Mesendoderm (in vitro differentiated cells): ENCODE measurements at regions not wholly inside any gene's neighbourhood (a gene's known extent, or its start where the extent isn't known, plus 50 kb on each side); places are given as distances from the start of the nearest gene placed in this dataset.

Experiments
- DNase-seq: peaks from one replicate; pipeline ENCODE4 v3.0.0; 2013
- H2AK5ac ChIP-seq: 2 replicates; pipeline ENCODE4 v1.6.1; 2013; ENCODE audit warnings: low read length, inconsistent platforms
- H2BK120ac ChIP-seq: 2 replicates; pipeline ENCODE4 v1.6.1; 2013; ENCODE audit warnings: low read depth, mild to moderate bottlenecking, low read length, moderate library complexity, mixed read lengths
- H2BK15ac ChIP-seq: replicated peaks from 2 replicates; pipeline ENCODE4 v1.6.1; 2013; ENCODE audit warnings: low read depth, mild to moderate bottlenecking, moderate library complexity
- H2BK5ac ChIP-seq: 2 replicates; pipeline ENCODE4 v1.6.1; 2013; ENCODE audit warnings: low read length, inconsistent platforms
- H3K18ac ChIP-seq: 2 replicates; pipeline ENCODE4 v1.6.1; 2013; ENCODE audit warnings: mild to moderate bottlenecking, low read length, mixed read lengths
- H3K23ac ChIP-seq: one replicate; pipeline ENCODE4 v1.6.1; 2013; ENCODE audit warnings: low read length
- H3K27ac ChIP-seq: 2 replicates; pipeline ENCODE4 v1.5.1; 2013; ENCODE audit warnings: low read depth, mild to moderate bottlenecking, inconsistent platforms, low read length, moderate library complexity
- H3K27me3 ChIP-seq: 2 replicates; pipeline ENCODE4 v1.6.1; 2013; ENCODE audit warnings: low read length, control low read depth, mild to moderate bottlenecking, inconsistent platforms; ENCODE audit not compliant: insufficient read depth, poor library complexity
- H3K36me3 ChIP-seq: 2 replicates; pipeline ENCODE4 v1.6.1; 2013; ENCODE audit warnings: low read length, inconsistent platforms; ENCODE audit not compliant: control insufficient read depth, insufficient read depth
- H3K4ac ChIP-seq: one replicate; pipeline ENCODE4 v1.6.1; 2013; ENCODE audit warnings: low read depth, mild to moderate bottlenecking, low read length, moderate library complexity
- H3K4me1 ChIP-seq: 2 replicates; pipeline ENCODE4 v1.6.1; 2013; ENCODE audit warnings: low read depth, low read length, inconsistent platforms; ENCODE audit not compliant: control insufficient read depth
- H3K4me2 ChIP-seq: 2 replicates; pipeline ENCODE4 v1.6.1; 2013; ENCODE audit warnings: low read length
- H3K4me3 ChIP-seq: 2 replicates; pipeline ENCODE4 v1.5.1; 2013; ENCODE audit warnings: mild to moderate bottlenecking, low read length
- H3K56ac ChIP-seq: one replicate; pipeline ENCODE4 v1.6.1; 2013; ENCODE audit warnings: low read length
- H3K79me1 ChIP-seq: 2 replicates; pipeline ENCODE4 v1.6.1; 2013; ENCODE audit warnings: low read length, inconsistent platforms
- H3K79me2 ChIP-seq: 2 replicates; pipeline ENCODE4 v1.6.1; 2013; ENCODE audit warnings: mild to moderate bottlenecking, low read length; ENCODE audit not compliant: control insufficient read depth, insufficient read depth
- H3K9ac ChIP-seq: 2 replicates; pipeline ENCODE4 v1.6.1; 2013; ENCODE audit warnings: low read length, inconsistent platforms
- H4K5ac ChIP-seq: one replicate; pipeline ENCODE4 v1.6.1; 2013; ENCODE audit warnings: low read length
- H4K8ac ChIP-seq: one replicate; pipeline ENCODE4 v1.6.1; 2013; ENCODE audit warnings: low read depth, mild to moderate bottlenecking, control low read depth, low read length, moderate library complexity
- WGBS: extraction: QIAGEN DNeasy Blood & Tissue Kit; methylation state at CpG from one replicate; pipeline ENCODE4 v1.1.7; 2013; ENCODE audit warnings: low lambda C conversion rate, missing lambda C conversion rate; ENCODE audit not compliant: insufficient coverage; ENCODE audit errors: extremely low coverage; 5-methylcytosine and 5-hydroxymethylcytosine counted together

- Histone ChIP-seq H2AK5ac (no peak overlapping the region), H3K18ac (no peak overlapping the region), H3K27ac (no peak overlapping the region), H4K8ac (no peak overlapping the region), H3K36me3 (no peaks in the 10 kb centered on the region), H3K9ac (no peak overlapping the region), H3K27me3 (no peaks in the 10 kb centered on the region), H2BK120ac (no peak overlapping the region), H3K79me1 (no peaks in the 10 kb centered on the region), H3K79me2 (no peaks in the 10 kb centered on the region), H2BK15ac (no peak overlapping the region), H3K23ac (no peak overlapping the region), H3K4me1 (no peaks in the 10 kb centered on the region), H2BK5ac (no peak overlapping the region), H3K56ac (no peak overlapping the region), H3K4ac (no peak overlapping the region), H3K4me3 (no peak overlapping the region), H3K4me2 (no peak overlapping the region), H4K5ac (no peak overlapping the region)
- no CpG with 5 or more reads among the region's 6 CpGs for WGBS
- no peak for DNase-seq
Observed at GRCh38 chr6:91477688-91478087, 890.8 kb upstream of the MAP3K7 start.

DNA sequence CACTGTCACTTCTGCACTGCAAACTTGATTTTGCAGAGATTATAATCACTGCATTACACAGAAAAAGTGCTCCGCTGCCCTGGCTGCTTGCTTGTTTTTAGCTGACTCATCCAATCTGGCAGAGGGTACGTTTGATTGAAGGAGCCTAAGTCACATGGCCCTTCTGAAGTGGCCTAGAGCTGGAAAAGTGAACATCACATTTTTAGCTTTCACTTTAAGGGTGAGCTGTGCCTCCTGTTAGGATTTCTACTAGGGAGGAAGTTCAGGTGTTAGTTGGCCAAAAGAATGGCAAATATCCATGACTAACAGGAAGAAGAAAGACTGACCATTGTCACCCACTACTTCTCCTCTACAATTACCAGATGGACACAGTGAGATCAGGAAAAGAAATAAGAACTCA, 889.1 kb upstream of the MAP3K7 start:
- Histone ChIP-seq H3K4ac (no peak overlapping the region), H2BK15ac (no peak overlapping the region)
- DNase-seq, result peak; percentile 41

DNA sequence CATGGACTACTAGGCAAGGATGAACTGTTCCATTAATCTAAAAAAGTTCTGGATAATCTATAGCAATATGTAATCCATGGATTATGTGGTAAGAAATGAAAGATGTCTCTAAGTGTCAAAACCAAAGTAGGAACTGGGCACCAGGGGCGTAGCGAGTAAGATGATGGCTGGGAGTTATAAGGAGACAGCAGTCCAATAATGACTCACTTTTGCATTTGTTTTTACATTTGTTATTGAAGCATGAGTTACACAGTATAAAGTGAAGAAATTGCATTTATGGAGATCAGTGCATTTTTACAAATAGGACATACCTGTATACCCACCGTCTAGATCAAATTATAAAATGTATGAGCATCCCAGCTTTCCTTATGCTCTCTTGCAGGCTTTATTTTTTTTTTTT, 878.5 kb upstream of the MAP3K7 start:
- no peak overlapping the region for H3K56ac ChIP-seq
- no peaks in the 10 kb centered on the region for H3K79me2 ChIP-seq
- no CpG with 5 or more reads among the region's 3 CpGs for WGBS
- H3K4ac ChIP-seq, result no peak overlapping the region
- H3K9ac ChIP-seq, result no peak overlapping the region
- H2BK15ac ChIP-seq, result no peak overlapping the region
- H3K27ac ChIP-seq, result no peak overlapping the region
- H4K8ac ChIP-seq, result no peak overlapping the region
- H2AK5ac ChIP-seq, result no peak overlapping the region
- H3K36me3 ChIP-seq, result no peaks in the 10 kb centered on the region
- no peak for DNase-seq
- no peak overlapping the region for H3K4me3 ChIP-seq
- H3K27me3 ChIP-seq, result no peaks in the 10 kb centered on the region
- no peak overlapping the region for H3K18ac ChIP-seq
- no peak overlapping the region for H4K5ac ChIP-seq
- no peak overlapping the region for H2BK120ac ChIP-seq
- H3K4me2 ChIP-seq, result no peak overlapping the region
- no peak overlapping the region for H2BK5ac ChIP-seq
- H3K4me1 ChIP-seq, result no peaks in the 10 kb centered on the region
- no peaks in the 10 kb centered on the region for H3K79me1 ChIP-seq
- H3K23ac ChIP-seq, result no peak overlapping the region

More for the DNA sequence above, 889.1 kb upstream of the MAP3K7 start:
- Histone ChIP-seq H3K79me1 (no peaks in the 10 kb centered on the region), H2BK120ac (no peak overlapping the region), H3K27me3 (no peaks in the 10 kb centered on the region), H3K18ac (no peak overlapping the region), H3K36me3 (no peaks in the 10 kb centered on the region), H3K27ac (no peak overlapping the region), H3K56ac (no peak overlapping the region), H3K23ac (no peak overlapping the region), H3K4me1 (no peaks in the 10 kb centered on the region), H3K9ac (no peak overlapping the region), H3K4me3 (no peak overlapping the region), H4K5ac (no peak overlapping the region), H3K79me2 (no peaks in the 10 kb centered on the region), H4K8ac (peak overlapping the region; percentile 39), H2AK5ac (no peak overlapping the region), H2BK5ac (no peak overlapping the region), H3K4me2 (no peak overlapping the region)
- no CpG with 5 or more reads among the region's 2 CpGs for WGBS

DNA sequence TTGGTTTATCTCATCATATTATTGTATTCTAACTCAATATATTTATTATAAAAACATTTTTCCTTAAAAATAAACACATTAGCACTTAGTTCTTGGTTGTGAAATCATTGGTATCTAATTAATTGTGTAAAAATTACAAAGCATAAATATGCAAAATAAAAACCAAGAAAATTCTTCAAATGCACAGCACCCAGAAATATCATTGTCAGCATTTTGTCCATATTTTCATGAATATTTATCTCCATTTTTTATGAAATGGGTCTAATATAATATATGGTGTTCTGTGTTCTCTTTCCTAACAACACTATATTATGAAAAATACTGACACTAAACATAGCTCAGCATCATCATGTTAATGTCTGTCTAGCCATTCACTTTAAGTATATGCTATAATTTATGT, 877.8 kb upstream of the MAP3K7 start:
- H3K23ac ChIP-seq, result no peak overlapping the region
- no peak overlapping the region for H3K27ac ChIP-seq
- H2AK5ac ChIP-seq, result no peak overlapping the region
- H2BK120ac ChIP-seq, result no peak overlapping the region
- H3K4me1 ChIP-seq, result no peaks in the 10 kb centered on the region
- no peak for DNase-seq
- no peaks in the 10 kb centered on the region for H3K27me3 ChIP-seq
- no peak overlapping the region for H3K4ac ChIP-seq
- no peak overlapping the region for H3K56ac ChIP-seq
- H3K4me3 ChIP-seq, result no peak overlapping the region
- H2BK15ac ChIP-seq, result no peak overlapping the region
- H4K8ac ChIP-seq, result no peak overlapping the region
- no peak overlapping the region for H3K18ac ChIP-seq
- H4K5ac ChIP-seq, result no peak overlapping the region
- H3K79me2 ChIP-seq, result no peaks in the 10 kb centered on the region
- no peak overlapping the region for H3K4me2 ChIP-seq
- H3K9ac ChIP-seq, result no peak overlapping the region
- no peak overlapping the region for H2BK5ac ChIP-seq
- H3K79me1 ChIP-seq, result no peaks in the 10 kb centered on the region
- no peaks in the 10 kb centered on the region for H3K36me3 ChIP-seq

- no peak overlapping the region for H2BK5ac ChIP-seq
- no peak overlapping the region for H2AK5ac ChIP-seq
- H3K4me1 ChIP-seq, result no peaks in the 10 kb centered on the region
- H3K56ac ChIP-seq, result no peak overlapping the region
- H4K5ac ChIP-seq, result no peak overlapping the region
- H3K4ac ChIP-seq, result no peak overlapping the region
- H2BK15ac ChIP-seq, result no peak overlapping the region
- no peak overlapping the region for H4K8ac ChIP-seq
- no peak overlapping the region for H3K23ac ChIP-seq
- H3K4me2 ChIP-seq, result no peak overlapping the region
- no peak overlapping the region for H3K27ac ChIP-seq
- DNase-seq, result no peak
- no peak overlapping the region for H3K4me3 ChIP-seq
- H3K18ac ChIP-seq, result no peak overlapping the region
- no peaks in the 10 kb centered on the region for H3K27me3 ChIP-seq
- no peaks in the 10 kb centered on the region for H3K36me3 ChIP-seq
- H3K79me1 ChIP-seq, result no peaks in the 10 kb centered on the region
- no CpG with 5 or more reads among the region's 1 CpG for WGBS
- H3K9ac ChIP-seq, result no peak overlapping the region
- no peaks in the 10 kb centered on the region for H3K79me2 ChIP-seq
- H2BK120ac ChIP-seq, result no peak overlapping the region
Observed at GRCh38 chr6:91464201-91464600, 877.3 kb upstream of the MAP3K7 start.

DNA sequence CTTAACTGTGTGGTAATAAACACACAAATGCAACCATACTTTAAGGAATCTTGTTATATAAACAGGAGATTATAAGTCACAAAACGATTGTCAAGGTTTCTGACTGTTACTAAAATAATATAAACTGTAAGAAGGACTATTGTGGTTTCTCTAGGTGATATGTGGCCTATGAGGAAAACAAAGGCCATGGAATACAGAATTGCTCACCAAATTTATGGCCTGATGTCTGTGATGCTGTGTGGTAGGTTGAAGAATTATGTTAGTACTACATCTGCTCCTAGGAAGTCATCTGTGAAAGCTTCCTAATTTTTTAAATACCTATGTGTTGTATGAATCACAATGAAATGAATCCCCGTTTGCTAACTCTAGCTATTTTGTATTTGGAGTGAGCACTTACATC, 875.4 kb upstream of the MAP3K7 start:
- H2BK120ac ChIP-seq, result no peak overlapping the region
- no peak overlapping the region for H3K27ac ChIP-seq
- no peak overlapping the region for H2BK15ac ChIP-seq
- no peak overlapping the region for H3K56ac ChIP-seq
- H3K23ac ChIP-seq, result no peak overlapping the region
- H2AK5ac ChIP-seq, result no peak overlapping the region
- H4K8ac ChIP-seq, result no peak overlapping the region
- H3K4ac ChIP-seq, result no peak overlapping the region
- no peaks in the 10 kb centered on the region for H3K79me1 ChIP-seq
- H4K5ac ChIP-seq, result no peak overlapping the region
- no peak overlapping the region for H3K18ac ChIP-seq
- WGBS, result no CpG with 5 or more reads among the region's 2 CpGs
- H3K36me3 ChIP-seq, result no peaks in the 10 kb centered on the region
- no peaks in the 10 kb centered on the region for H3K79me2 ChIP-seq
- no peak overlapping the region for H3K9ac ChIP-seq
- no peak overlapping the region for H2BK5ac ChIP-seq
- no peak overlapping the region for H3K4me2 ChIP-seq
- no peaks in the 10 kb centered on the region for H3K27me3 ChIP-seq
- H3K4me3 ChIP-seq, result no peak overlapping the region
- H3K4me1 ChIP-seq, result no peaks in the 10 kb centered on the region
- DNase-seq, result no peak
